Naive thymus-derived CD4-positive, alpha-beta T cell (primary cell): ENCODE measurements at regions not wholly inside any gene's neighbourhood (a gene's known extent, or its start where the extent isn't known, plus 50 kb on each side); places are given as distances from the start of the nearest gene placed in this dataset.
A peak's percentile ranks its signal among the peaks of the same experiment; 100 is the strongest.
"Not testable (repeated sequence)": the region's sequence is repeated elsewhere in the genome, so short reads cannot be mapped to it uniquely, and the experiment has no call there.

Source experiments
- ATAC-seq: fragments of 150-1000 bp; cut with Tn5 transposase; 2 replicates; pipeline ENCODE4 v1.10.0; 2021; ENCODE audit warnings: mild to moderate bottlenecking, moderate library complexity
- CTCF ChIA-PET: fragments of 350-600 bp; sonication (Branson Sonifier 250); formaldehyde crosslinking; loops from one replicate; lab custom pipeline; 2021; ENCODE audit warnings: antibody characterized with exemption; lab: Charles Lee
- POLR2A ChIA-PET: fragments of 350-600 bp; sonication (Branson Sonifier 250); formaldehyde crosslinking; loops from one replicate; lab custom pipeline; 2021; ENCODE audit warnings: antibody characterized with exemption, inconsistent platforms; lab: Charles Lee
- DNase-seq, 9 donors: peaks; one replicate each; pipeline versions ENCODE4 v3.0.0 to v3.0.0-alpha.2; 2020 to 2022; ENCODE audit warnings: mixed read lengths in 1 of 9
- H3K27ac ChIP-seq: one replicate; pipeline ENCODE4 v1.7.0; 2013; ENCODE audit warnings: mild to moderate bottlenecking, low read depth, low read length, moderate library complexity
- H3K27me3 ChIP-seq, 2 donors: one replicate each; pipeline ENCODE4 v1.7.0; 2013; ENCODE audit warnings: low read length in 2 of 2, mild to moderate bottlenecking in 2 of 2, moderate library complexity in 2 of 2; ENCODE audit not compliant: control insufficient read depth in 2 of 2, insufficient read depth in 2 of 2
- H3K36me3 ChIP-seq, 3 experiments: 1 replicate in 2 of 3; 2 replicates in 1 of 3; pipeline ENCODE4 v1.7.0; 2013; ENCODE audit warnings: low read length in 3 of 3, mild to moderate bottlenecking in 3 of 3, moderate library complexity in 1 of 3; ENCODE audit not compliant: insufficient read depth in 3 of 3, control insufficient read depth in 2 of 3
- H3K4me1 ChIP-seq, 2 donors: one replicate each; pipeline ENCODE4 v1.7.0; 2013; ENCODE audit warnings: low read length in 2 of 2, mild to moderate bottlenecking in 2 of 2, moderate library complexity in 1 of 2; ENCODE audit not compliant: control insufficient read depth in 2 of 2, insufficient read depth in 2 of 2
- H3K4me3 ChIP-seq: 2 replicates; pipeline ENCODE4 v1.7.0; 2013; ENCODE audit warnings: mild to moderate bottlenecking, low read length
- H3K9me3 ChIP-seq, 3 experiments: 1 replicate in 2 of 3; 2 replicates in 1 of 3; pipeline ENCODE4 v1.7.0; 2013; ENCODE audit warnings: low read length in 3 of 3; ENCODE audit not compliant: control insufficient read depth in 2 of 3
- H3K27ac Mint-ChIP-seq, 9 donors: one replicate each; pipeline ENCODE4 v1.8.0; 2020 to 2022; ENCODE audit warnings: mixed read lengths in 9 of 9, mild to moderate bottlenecking in 8 of 9, moderate library complexity in 5 of 9, inconsistent platforms in 2 of 9
- H3K27me3 Mint-ChIP-seq, 5 donors: one replicate each; pipeline ENCODE4 v1.8.0; 2021 to 2022; ENCODE audit warnings: mixed read lengths in 5 of 5, mild to moderate bottlenecking in 1 of 5
- H3K36me3 Mint-ChIP-seq, 5 donors: one replicate each; pipeline ENCODE4 v1.8.0; 2020 to 2022; ENCODE audit warnings: mixed read lengths in 5 of 5, mild to moderate bottlenecking in 3 of 5, inconsistent platforms in 1 of 5
- H3K4me1 Mint-ChIP-seq, 7 donors: one replicate each; pipeline ENCODE4 v1.8.0; 2020 to 2022; ENCODE audit warnings: mixed read lengths in 7 of 7, mild to moderate bottlenecking in 3 of 7, inconsistent platforms in 1 of 7
- H3K4me3 Mint-ChIP-seq, 10 donors: one replicate each; pipeline ENCODE4 v1.8.0; 2020 to 2022; ENCODE audit warnings: mild to moderate bottlenecking in 10 of 10, mixed read lengths in 10 of 10, moderate library complexity in 6 of 10, inconsistent platforms in 2 of 10
- H3K9me3 Mint-ChIP-seq, 11 donors: one replicate each; pipeline ENCODE4 v1.8.0; 2020 to 2022; ENCODE audit warnings: mixed read lengths in 11 of 11, mild to moderate bottlenecking in 4 of 11, inconsistent platforms in 1 of 11, moderate library complexity in 1 of 11
- intact Hi-C, 2 donors: fragments of 100-400 bp; cut with micrococcal nuclease; formaldehyde crosslinking; loops; one replicate each; pipeline ENCODE4 v1.15.1; 2023

DNA sequence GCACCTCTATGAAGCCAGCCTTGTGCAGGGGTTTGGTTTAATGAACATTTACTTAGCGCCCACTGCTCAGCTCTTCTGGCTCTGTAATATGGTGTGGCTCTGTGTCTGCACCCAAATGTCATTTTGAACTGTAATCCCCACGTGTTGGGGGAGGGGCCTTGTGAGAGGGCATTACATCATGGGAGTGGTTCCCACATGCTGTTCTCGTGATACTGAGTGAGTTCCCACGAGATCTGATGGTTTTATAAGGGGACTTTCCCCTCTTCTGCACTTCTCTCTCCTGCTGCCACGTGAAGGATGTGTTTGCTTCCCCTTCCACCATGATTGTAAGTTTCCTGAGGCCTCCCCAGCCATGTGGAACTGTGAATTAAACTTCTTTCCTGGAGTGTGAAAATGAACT, 127.7 kb downstream of the POTEG start:
- H3K27ac Mint-ChIP-seq, H3K36me3 Mint-ChIP-seq, intact Hi-C loops, CTCF ChIA-PET, H3K9me3 Mint-ChIP-seq, H3K4me3 Mint-ChIP-seq, H3K4me3 ChIP-seq, DNase-seq, H3K9me3 ChIP-seq, ATAC-seq, H3K4me1 Mint-ChIP-seq, H3K27me3 Mint-ChIP-seq, H3K27me3 ChIP-seq, H3K27ac ChIP-seq, H3K36me3 ChIP-seq, H3K4me1 ChIP-seq, POLR2A ChIA-PET: not testable (repeated sequence)

DNA sequence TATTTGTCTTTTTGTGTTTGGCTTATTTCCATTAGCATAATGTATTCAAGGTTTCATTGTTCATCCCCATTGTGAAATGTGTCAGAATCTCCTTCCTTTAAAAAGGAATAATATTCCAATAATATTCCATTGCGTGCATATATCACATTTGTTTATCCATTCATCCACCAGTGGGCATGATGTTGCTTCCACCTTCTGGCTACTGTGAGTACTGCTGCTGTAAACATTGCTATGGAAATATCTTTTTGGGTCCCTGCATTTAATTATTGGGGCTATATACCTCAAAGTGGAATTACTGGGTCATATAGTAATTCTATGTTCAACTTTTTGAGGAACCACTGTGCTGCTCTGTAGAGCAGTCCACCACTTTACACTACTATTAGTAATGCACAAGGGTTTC, 123.1 kb downstream of the POTEG start:
- ATAC-seq, CTCF ChIA-PET, H3K27ac Mint-ChIP-seq, H3K9me3 Mint-ChIP-seq, intact Hi-C loops, DNase-seq, H3K4me1 Mint-ChIP-seq, H3K27me3 ChIP-seq, H3K9me3 ChIP-seq, H3K4me3 ChIP-seq, H3K36me3 ChIP-seq, H3K4me1 ChIP-seq, H3K27me3 Mint-ChIP-seq, H3K27ac ChIP-seq, H3K36me3 Mint-ChIP-seq, H3K4me3 Mint-ChIP-seq, POLR2A ChIA-PET: not testable (repeated sequence)

- H3K4me1 Mint-ChIP-seq, ATAC-seq: not testable (repeated sequence)
These were observed 103.5 kb downstream of the POTEG start for GRCh38 chr14:19330678-19331077.

DNA sequence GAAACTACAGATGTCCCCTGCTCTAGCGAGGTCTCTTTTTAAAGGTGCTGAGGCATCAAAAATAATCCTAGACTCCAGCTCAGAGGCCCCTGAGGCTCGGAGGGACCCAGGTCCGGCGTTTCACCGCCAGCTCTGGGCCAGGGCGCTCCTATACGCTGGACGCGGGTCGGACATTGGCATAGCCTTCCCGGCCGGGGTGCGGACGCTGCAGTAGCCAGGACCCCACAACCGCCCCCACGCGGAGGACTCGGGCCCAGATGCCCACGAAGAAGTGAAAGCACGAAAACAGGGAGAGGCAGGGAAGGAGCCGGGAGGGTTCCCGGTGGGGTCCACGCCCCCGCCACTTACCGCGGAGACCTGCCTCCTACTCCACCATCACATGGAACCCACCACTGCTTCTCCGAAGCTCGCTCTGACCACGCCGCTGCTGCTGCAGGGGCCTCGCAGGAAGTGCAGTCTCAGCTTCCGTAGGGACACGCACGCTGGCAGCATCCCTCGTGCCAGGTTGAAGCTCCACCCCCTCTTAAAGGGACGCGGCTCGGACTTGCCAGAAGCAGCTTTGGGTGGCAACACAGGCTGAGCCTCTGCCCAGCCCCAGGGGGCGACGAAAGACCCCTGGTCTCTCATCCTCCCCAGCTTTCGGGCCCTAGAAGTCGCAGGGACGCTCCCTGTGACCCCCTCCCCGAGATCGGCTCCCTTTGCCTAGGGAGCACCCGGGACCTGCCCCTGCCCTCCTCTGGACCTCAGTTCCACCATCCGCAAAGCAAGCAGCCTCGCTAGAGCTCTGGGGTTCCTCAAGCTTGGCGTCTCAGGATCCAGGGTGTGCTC, 96.7 kb downstream of the POTEG start:
- H3K4me1 Mint-ChIP-seq, H3K9me3 Mint-ChIP-seq, POLR2A ChIA-PET, intact Hi-C loops, H3K4me3 ChIP-seq, H3K27ac Mint-ChIP-seq, H3K9me3 ChIP-seq, H3K27me3 Mint-ChIP-seq, H3K27me3 ChIP-seq, H3K36me3 Mint-ChIP-seq, CTCF ChIA-PET, H3K36me3 ChIP-seq, DNase-seq, H3K4me1 ChIP-seq, H3K27ac ChIP-seq, H3K4me3 Mint-ChIP-seq: not testable (repeated sequence)
- peak; percentile 34 for ATAC-seq

More at GRCh38 chr14:19330678-19331077, 103.5 kb downstream of the POTEG start:
- H3K9me3 ChIP-seq, H3K9me3 Mint-ChIP-seq, intact Hi-C loops, DNase-seq, H3K4me3 ChIP-seq, H3K27me3 Mint-ChIP-seq, POLR2A ChIA-PET, H3K4me3 Mint-ChIP-seq, H3K27ac ChIP-seq, CTCF ChIA-PET, H3K27me3 ChIP-seq, H3K36me3 Mint-ChIP-seq, H3K27ac Mint-ChIP-seq, H3K36me3 ChIP-seq, H3K4me1 ChIP-seq: not testable (repeated sequence)

DNA sequence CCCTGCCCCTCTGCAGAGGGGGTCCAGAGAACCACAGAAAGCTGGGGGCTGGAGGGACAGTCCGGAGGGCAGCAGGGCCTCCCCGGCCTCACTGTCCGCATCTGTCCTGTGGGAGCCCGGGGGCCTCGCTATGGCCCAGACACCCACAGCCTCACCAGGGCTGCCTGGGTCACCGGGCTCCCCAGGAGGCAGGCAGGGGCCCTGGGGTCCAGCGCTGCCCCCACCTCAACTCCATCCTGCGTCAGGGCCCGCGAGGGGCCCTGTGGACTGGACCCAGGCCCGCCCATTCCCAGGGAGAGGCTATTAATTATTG, 96.1 kb downstream of the POTEG start:
- H3K27me3 ChIP-seq, CTCF ChIA-PET, DNase-seq, H3K27ac Mint-ChIP-seq, POLR2A ChIA-PET, intact Hi-C loops, H3K9me3 Mint-ChIP-seq, H3K4me3 ChIP-seq, H3K36me3 ChIP-seq, H3K27me3 Mint-ChIP-seq, ATAC-seq, H3K4me1 ChIP-seq, H3K4me3 Mint-ChIP-seq, H3K36me3 Mint-ChIP-seq, H3K27ac ChIP-seq, H3K4me1 Mint-ChIP-seq, H3K9me3 ChIP-seq: not testable (repeated sequence)

GRCh38 chr14:19340976-19341375, 93.2 kb downstream of the POTEG start:
- H3K27ac Mint-ChIP-seq, H3K36me3 Mint-ChIP-seq, ATAC-seq, CTCF ChIA-PET, H3K9me3 Mint-ChIP-seq, intact Hi-C loops, H3K4me1 ChIP-seq, POLR2A ChIA-PET, H3K9me3 ChIP-seq, DNase-seq, H3K27me3 Mint-ChIP-seq, H3K4me3 Mint-ChIP-seq, H3K36me3 ChIP-seq, H3K27ac ChIP-seq, H3K4me1 Mint-ChIP-seq, H3K4me3 ChIP-seq, H3K27me3 ChIP-seq: not testable (repeated sequence)

- H3K27me3 Mint-ChIP-seq, H3K9me3 Mint-ChIP-seq, POLR2A ChIA-PET, H3K36me3 Mint-ChIP-seq, H3K4me1 Mint-ChIP-seq, DNase-seq, H3K27ac Mint-ChIP-seq, H3K36me3 ChIP-seq, H3K4me3 ChIP-seq, CTCF ChIA-PET, ATAC-seq, H3K27me3 ChIP-seq, intact Hi-C loops, H3K27ac ChIP-seq, H3K4me3 Mint-ChIP-seq, H3K4me1 ChIP-seq, H3K9me3 ChIP-seq: not testable (repeated sequence)
These were observed 92.5 kb downstream of the POTEG start for GRCh38 chr14:19341627-19342026.
